Mesendoderm (in vitro differentiated cells): ENCODE measurements at regions not wholly inside any gene's neighbourhood (a gene's known extent, or its start where the extent isn't known, plus 50 kb on each side); places are given as distances from the start of the nearest gene placed in this dataset.
A peak's percentile ranks its signal among the peaks of the same experiment; 100 is the strongest.

Experiments used
- DNase-seq: peaks from one replicate; pipeline ENCODE4 v3.0.0; 2013
- H2AK5ac ChIP-seq: 2 replicates; pipeline ENCODE4 v1.6.1; 2013; ENCODE audit warnings: low read length, inconsistent platforms
- H2BK120ac ChIP-seq: 2 replicates; pipeline ENCODE4 v1.6.1; 2013; ENCODE audit warnings: low read depth, mild to moderate bottlenecking, low read length, moderate library complexity, mixed read lengths
- H2BK15ac ChIP-seq: replicated peaks from 2 replicates; pipeline ENCODE4 v1.6.1; 2013; ENCODE audit warnings: low read depth, mild to moderate bottlenecking, moderate library complexity
- H2BK5ac ChIP-seq: 2 replicates; pipeline ENCODE4 v1.6.1; 2013; ENCODE audit warnings: low read length, inconsistent platforms
- H3K18ac ChIP-seq: 2 replicates; pipeline ENCODE4 v1.6.1; 2013; ENCODE audit warnings: mild to moderate bottlenecking, low read length, mixed read lengths
- H3K23ac ChIP-seq: one replicate; pipeline ENCODE4 v1.6.1; 2013; ENCODE audit warnings: low read length
- H3K27ac ChIP-seq: 2 replicates; pipeline ENCODE4 v1.5.1; 2013; ENCODE audit warnings: low read depth, mild to moderate bottlenecking, inconsistent platforms, low read length, moderate library complexity
- H3K27me3 ChIP-seq: 2 replicates; pipeline ENCODE4 v1.6.1; 2013; ENCODE audit warnings: low read length, control low read depth, mild to moderate bottlenecking, inconsistent platforms; ENCODE audit not compliant: insufficient read depth, poor library complexity
- H3K36me3 ChIP-seq: 2 replicates; pipeline ENCODE4 v1.6.1; 2013; ENCODE audit warnings: low read length, inconsistent platforms; ENCODE audit not compliant: control insufficient read depth, insufficient read depth
- H3K4ac ChIP-seq: one replicate; pipeline ENCODE4 v1.6.1; 2013; ENCODE audit warnings: low read depth, mild to moderate bottlenecking, low read length, moderate library complexity
- H3K4me1 ChIP-seq: 2 replicates; pipeline ENCODE4 v1.6.1; 2013; ENCODE audit warnings: low read depth, low read length, inconsistent platforms; ENCODE audit not compliant: control insufficient read depth
- H3K4me2 ChIP-seq: 2 replicates; pipeline ENCODE4 v1.6.1; 2013; ENCODE audit warnings: low read length
- H3K4me3 ChIP-seq: 2 replicates; pipeline ENCODE4 v1.5.1; 2013; ENCODE audit warnings: mild to moderate bottlenecking, low read length
- H3K56ac ChIP-seq: one replicate; pipeline ENCODE4 v1.6.1; 2013; ENCODE audit warnings: low read length
- H3K79me1 ChIP-seq: 2 replicates; pipeline ENCODE4 v1.6.1; 2013; ENCODE audit warnings: low read length, inconsistent platforms
- H3K79me2 ChIP-seq: 2 replicates; pipeline ENCODE4 v1.6.1; 2013; ENCODE audit warnings: mild to moderate bottlenecking, low read length; ENCODE audit not compliant: control insufficient read depth, insufficient read depth
- H3K9ac ChIP-seq: 2 replicates; pipeline ENCODE4 v1.6.1; 2013; ENCODE audit warnings: low read length, inconsistent platforms
- H4K5ac ChIP-seq: one replicate; pipeline ENCODE4 v1.6.1; 2013; ENCODE audit warnings: low read length
- H4K8ac ChIP-seq: one replicate; pipeline ENCODE4 v1.6.1; 2013; ENCODE audit warnings: low read depth, mild to moderate bottlenecking, control low read depth, low read length, moderate library complexity
- WGBS: extraction: QIAGEN DNeasy Blood & Tissue Kit; methylation state at CpG from one replicate; pipeline ENCODE4 v1.1.7; 2013; ENCODE audit warnings: low lambda C conversion rate, missing lambda C conversion rate; ENCODE audit not compliant: insufficient coverage; ENCODE audit errors: extremely low coverage; 5-methylcytosine and 5-hydroxymethylcytosine counted together

- Histone ChIP-seq H3K79me2 (no peaks in the 10 kb centered on the region), H3K18ac (no peak overlapping the region), H4K8ac (no peak overlapping the region), H2BK15ac (no peak overlapping the region), H3K27me3 (no peaks in the 10 kb centered on the region), H3K4ac (no peak overlapping the region), H3K36me3 (no peaks in the 10 kb centered on the region), H3K9ac (no peak overlapping the region), H2BK120ac (no peak overlapping the region), H2BK5ac (no peak overlapping the region), H3K4me3 (no peak overlapping the region), H3K4me2 (no peak overlapping the region), H3K56ac (no peak overlapping the region), H2AK5ac (no peak overlapping the region), H4K5ac (no peak overlapping the region), H3K79me1 (no peaks in the 10 kb centered on the region), H3K4me1 (no peaks in the 10 kb centered on the region), H3K27ac (no peak overlapping the region), H3K23ac (no peak overlapping the region)
- WGBS, result no CpG with 5 or more reads among the region's 1 CpG
- DNase-seq, result no peak
These were observed 657.3 kb downstream of the EFNB2 start for GRCh38 chr13:105878119-105878700.

- Histone ChIP-seq H3K9ac (no peak overlapping the region), H2BK15ac (peak overlapping the region; percentile 3), H3K56ac (no peak overlapping the region), H4K8ac (no peak overlapping the region), H3K4me2 (no peak overlapping the region), H2BK5ac (no peak overlapping the region), H3K36me3 (no peaks in the 10 kb centered on the region), H3K79me2 (no peaks in the 10 kb centered on the region), H3K18ac (no peak overlapping the region), H3K27ac (no peak overlapping the region), H3K79me1 (no peaks in the 10 kb centered on the region), H3K4ac (no peak overlapping the region), H2AK5ac (no peak overlapping the region), H3K27me3 (no peaks in the 10 kb centered on the region), H2BK120ac (no peak overlapping the region), H3K23ac (no peak overlapping the region), H4K5ac (no peak overlapping the region), H3K4me1 (peaks cover 6% of the 10 kb centered on the region), H3K4me3 (no peak overlapping the region)
- DNase-seq, result no peak
These were observed 660.6 kb downstream of the EFNB2 start for GRCh38 chr13:105874814-105875213.

- Histone ChIP-seq H3K23ac (no peak overlapping the region), H2BK15ac (no peak overlapping the region), H2BK5ac (peak overlapping the region; percentile 90), H4K8ac (peak overlapping the region; percentile 39), H2AK5ac (no peak overlapping the region), H3K27ac (peak overlapping the region; percentile 66), H3K56ac (peak overlapping the region; percentile 12), H3K27me3 (no peaks in the 10 kb centered on the region), H3K36me3 (no peaks in the 10 kb centered on the region), H2BK120ac (peak overlapping the region; percentile 45), H3K4me3 (no peak overlapping the region), H4K5ac (peak overlapping the region; percentile 23), H3K4me1 (peaks cover 6% of the 10 kb centered on the region), H3K79me2 (no peaks in the 10 kb centered on the region), H3K4ac (peak overlapping the region; percentile 87), H3K4me2 (no peak overlapping the region), H3K79me1 (no peaks in the 10 kb centered on the region), H3K9ac (no peak overlapping the region), H3K18ac (peak overlapping the region; percentile 68)
- DNase-seq, result peak; percentile 92
- no CpG with 5 or more reads among the region's 1 CpG for WGBS
These were observed 663.7 kb downstream of the EFNB2 start for GRCh38 chr13:105871768-105872167.

- no peaks in the 10 kb centered on the region for H3K36me3 ChIP-seq
- no peak overlapping the region for H3K23ac ChIP-seq
- peak overlapping the region; percentile 45 for H2BK120ac ChIP-seq
- no peak overlapping the region for H3K9ac ChIP-seq
- no peak overlapping the region for H2AK5ac ChIP-seq
- H3K27ac ChIP-seq, result peak overlapping the region; percentile 66
- peak overlapping the region; percentile 23 for H4K5ac ChIP-seq
- H3K18ac ChIP-seq, result peak overlapping the region; percentile 68
- WGBS, result no CpG with 5 or more reads among the region's 2 CpGs
- no peak overlapping the region for H3K4me2 ChIP-seq
- no peaks in the 10 kb centered on the region for H3K79me2 ChIP-seq
- H3K56ac ChIP-seq, result peak overlapping the region; percentile 68
- no peak for DNase-seq
- H2BK15ac ChIP-seq, result no peak overlapping the region
- H3K79me1 ChIP-seq, result no peaks in the 10 kb centered on the region
- H3K27me3 ChIP-seq, result no peaks in the 10 kb centered on the region
- no peak overlapping the region for H3K4me3 ChIP-seq
- peaks cover 6% of the 10 kb centered on the region for H3K4me1 ChIP-seq
- peak overlapping the region; percentile 39 for H4K8ac ChIP-seq
- peak overlapping the region; percentile 87 for H3K4ac ChIP-seq
- H2BK5ac ChIP-seq, result peak overlapping the region; percentile 90
These were observed 664.1 kb downstream of the EFNB2 start for GRCh38 chr13:105871326-105871725.

GRCh38 chr13:105863300-105863920 lies 672.1 kb downstream of the EFNB2 start:
- no peak overlapping the region for H3K4me3 ChIP-seq
- H2BK15ac ChIP-seq, result no peak overlapping the region
- H3K4me2 ChIP-seq, result no peak overlapping the region
- H4K8ac ChIP-seq, result no peak overlapping the region
- no CpG with 5 or more reads among the region's 5 CpGs for WGBS
- H3K23ac ChIP-seq, result no peak overlapping the region
- no peaks in the 10 kb centered on the region for H3K4me1 ChIP-seq
- no peak overlapping the region for H3K18ac ChIP-seq
- H3K79me1 ChIP-seq, result no peaks in the 10 kb centered on the region
- H3K27me3 ChIP-seq, result no peaks in the 10 kb centered on the region
- no peaks in the 10 kb centered on the region for H3K36me3 ChIP-seq
- H2AK5ac ChIP-seq, result no peak overlapping the region
- no peak overlapping the region for H3K56ac ChIP-seq
- no peak for DNase-seq
- H3K79me2 ChIP-seq, result no peaks in the 10 kb centered on the region
- H3K27ac ChIP-seq, result no peak overlapping the region
- no peak overlapping the region for H2BK120ac ChIP-seq
- H3K4ac ChIP-seq, result no peak overlapping the region
- no peak overlapping the region for H2BK5ac ChIP-seq
- no peak overlapping the region for H3K9ac ChIP-seq
- no peak overlapping the region for H4K5ac ChIP-seq

GRCh38 chr13:105848494-105848893 lies 687.0 kb downstream of the EFNB2 start:
- H3K23ac ChIP-seq, result no peak overlapping the region
- no peak overlapping the region for H2BK15ac ChIP-seq
- no peak overlapping the region for H4K5ac ChIP-seq
- H3K56ac ChIP-seq, result no peak overlapping the region
- no peaks in the 10 kb centered on the region for H3K4me1 ChIP-seq
- H4K8ac ChIP-seq, result no peak overlapping the region
- H3K27me3 ChIP-seq, result no peaks in the 10 kb centered on the region
- H3K79me1 ChIP-seq, result no peaks in the 10 kb centered on the region
- no peak overlapping the region for H3K27ac ChIP-seq
- H2BK120ac ChIP-seq, result no peak overlapping the region
- H3K4me2 ChIP-seq, result no peak overlapping the region
- no peak overlapping the region for H2AK5ac ChIP-seq
- no peaks in the 10 kb centered on the region for H3K79me2 ChIP-seq
- no peak overlapping the region for H3K4me3 ChIP-seq
- WGBS, result no CpG with 5 or more reads among the region's 11 CpGs
- H3K4ac ChIP-seq, result no peak overlapping the region
- DNase-seq, result no peak
- no peak overlapping the region for H3K9ac ChIP-seq
- H3K18ac ChIP-seq, result no peak overlapping the region
- no peak overlapping the region for H2BK5ac ChIP-seq
- H3K36me3 ChIP-seq, result no peaks in the 10 kb centered on the region
